Sigmoid colon (tissue), 6 donors: ENCODE measurements at regions not wholly inside any gene's neighbourhood (a gene's known extent, or its start where the extent isn't known, plus 50 kb on each side); places are given as distances from the start of the nearest gene placed in this dataset.

Experiments
- DNase-seq: peaks from one replicate; pipeline ENCODE4 v3.0.0-alpha.2; 2019
- H3K27ac ChIP-seq, 4 donors: fragments of 200-600 bp; sonication (generic); one replicate each; pipeline ENCODE4 v1.5.1; 2016 to 2019; ENCODE audit warnings: mild to moderate bottlenecking in 1 of 4
- H3K27me3 ChIP-seq, 3 donors: fragments of 200-600 bp; sonication (generic); one replicate each; pipeline ENCODE4 v1.5.1; 2019; ENCODE audit warnings: mild to moderate bottlenecking in 1 of 3
- H3K36me3 ChIP-seq, 4 donors: fragments of 200-600 bp; sonication (generic); one replicate each; pipeline ENCODE4 v1.5.1; 2016 to 2019
- H3K4me1 ChIP-seq, 4 donors: fragments of 200-600 bp; sonication (generic); one replicate each; pipeline ENCODE4 v1.5.1; 2017 to 2019
- H3K4me3 ChIP-seq, 4 donors: fragments of 200-600 bp; sonication (generic); one replicate each; pipeline ENCODE4 v1.5.1; 2017 to 2019; ENCODE audit warnings: mild to moderate bottlenecking in 2 of 4, moderate library complexity in 1 of 4
- H3K9me3 ChIP-seq, 4 donors: fragments of 200-600 bp in 3 of 4; sonication (generic) in 3 of 4; one replicate each; pipeline versions ENCODE4 v1.5.1 to v1.6.1; 2013 to 2019
- EP300 ChIP-seq, 4 donors: sonication (generic); formaldehyde crosslinking; IDR thresholded peaks; one replicate each; pipeline ENCODE4 v1.6.1; 2017; ENCODE audit warnings: antibody characterized with exemption in 4 of 4
- POLR2A ChIP-seq, 2 donors: fragments of 450-650 bp; IDR thresholded peaks; one replicate each; pipeline ENCODE4 v1.6.1; 2016; ENCODE audit warnings: antibody characterized with exemption in 2 of 2, mild to moderate bottlenecking in 2 of 2, moderate library complexity in 2 of 2
- POLR2AphosphoS5 ChIP-seq, 4 donors: sonication (generic); formaldehyde crosslinking; IDR thresholded peaks; one replicate each; pipeline ENCODE4 v1.6.1; 2017; ENCODE audit warnings: antibody characterized with exemption in 4 of 4
- WGBS, 2 donors: extraction: QIAGEN DNeasy Blood & Tissue Kit; methylation state at CpG; one replicate each; pipeline ENCODE4 v1.1.7; 2013; 5-methylcytosine and 5-hydroxymethylcytosine counted together
- intact Hi-C: fragments of 100-400 bp; cut with DNase I; formaldehyde crosslinking; loops from one replicate; pipeline ENCODE4 v1.15.1; 2023
- TF ChIP-seq, protein P1 (sequence below), 4 experiments: fragments of 450-650 bp in 3 of 4; fragments of 200-600 bp in 1 of 4; IDR thresholded peaks; one replicate each; pipeline ENCODE4 v1.5.1; 2016 to 2019; ENCODE audit warnings: antibody characterized with exemption in 4 of 4, mild to moderate bottlenecking in 3 of 4, moderate library complexity in 2 of 4
- donor health status: healthy with polysubstance abuse.
- donor health status: healthy.

DNA sequence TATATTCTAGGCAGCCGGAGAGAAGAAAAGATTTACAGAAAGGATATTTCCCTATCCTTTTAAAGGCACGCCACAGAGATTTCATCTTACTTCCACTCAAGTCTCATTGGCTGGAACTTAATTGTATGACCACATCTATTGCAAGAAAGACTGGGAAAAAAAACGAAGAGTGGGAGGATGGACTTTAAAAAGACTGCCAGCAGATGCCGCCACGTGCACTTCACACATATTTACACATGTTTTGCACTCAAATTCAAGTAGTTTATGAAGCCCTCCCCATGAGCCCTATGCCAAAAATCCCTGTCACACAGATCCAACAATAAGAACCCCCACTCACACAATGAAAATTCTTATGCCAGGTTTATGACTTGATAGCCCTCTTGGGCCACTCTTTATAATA, 138.5 kb upstream of the TYRP1 start:
- H3K36me3 ChIP-seq, result no peaks in the 10 kb centered on the region
- H3K27me3 ChIP-seq, result no peaks in the 10 kb centered on the region
- no peak overlapping the region for H3K4me3 ChIP-seq
- intact Hi-C loops, result no loop called here
- no peak for DNase-seq
- H3K9me3 ChIP-seq, result no peaks in the 10 kb centered on the region
- WGBS, 2 donors, result 46 to 51% methylated on average over 5 of the region's 5 CpGs
- no peak overlapping the region for H3K27ac ChIP-seq
- TF ChIP-seq POLR2AphosphoS5 (IDR thresholded peaks at IDR 0.05) (no peak), POLR2A (IDR thresholded peaks at IDR 0.05) (no peak), EP300 (IDR thresholded peaks at IDR 0.05) (no peak)
- TF ChIP-seq, protein P1, sequence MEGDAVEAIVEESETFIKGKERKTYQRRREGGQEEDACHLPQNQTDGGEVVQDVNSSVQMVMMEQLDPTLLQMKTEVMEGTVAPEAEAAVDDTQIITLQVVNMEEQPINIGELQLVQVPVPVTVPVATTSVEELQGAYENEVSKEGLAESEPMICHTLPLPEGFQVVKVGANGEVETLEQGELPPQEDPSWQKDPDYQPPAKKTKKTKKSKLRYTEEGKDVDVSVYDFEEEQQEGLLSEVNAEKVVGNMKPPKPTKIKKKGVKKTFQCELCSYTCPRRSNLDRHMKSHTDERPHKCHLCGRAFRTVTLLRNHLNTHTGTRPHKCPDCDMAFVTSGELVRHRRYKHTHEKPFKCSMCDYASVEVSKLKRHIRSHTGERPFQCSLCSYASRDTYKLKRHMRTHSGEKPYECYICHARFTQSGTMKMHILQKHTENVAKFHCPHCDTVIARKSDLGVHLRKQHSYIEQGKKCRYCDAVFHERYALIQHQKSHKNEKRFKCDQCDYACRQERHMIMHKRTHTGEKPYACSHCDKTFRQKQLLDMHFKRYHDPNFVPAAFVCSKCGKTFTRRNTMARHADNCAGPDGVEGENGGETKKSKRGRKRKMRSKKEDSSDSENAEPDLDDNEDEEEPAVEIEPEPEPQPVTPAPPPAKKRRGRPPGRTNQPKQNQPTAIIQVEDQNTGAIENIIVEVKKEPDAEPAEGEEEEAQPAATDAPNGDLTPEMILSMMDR (IDR thresholded peaks at IDR 0.05), result no peak
- H3K4me1 ChIP-seq, result no peaks in the 10 kb centered on the region

GRCh38 chr9:12566404-12567090, 126.6 kb upstream of the TYRP1 start:
- intact Hi-C loops, result no loop called here
- no peak for DNase-seq
- no peak overlapping the region for H3K27ac ChIP-seq
- TF ChIP-seq EP300 (IDR thresholded peaks at IDR 0.05), result no peak
- TF ChIP-seq, protein P1 (IDR thresholded peaks at IDR 0.05), result no peak
- no peak for TF ChIP-seq POLR2A (IDR thresholded peaks at IDR 0.05)
- no peak for TF ChIP-seq POLR2AphosphoS5 (IDR thresholded peaks at IDR 0.05)
- WGBS, 2 donors, result 78 to 90% methylated on average over 5 of the region's 5 CpGs
- H3K4me1 ChIP-seq, result no peaks in the 10 kb centered on the region
- no peaks in the 10 kb centered on the region for H3K27me3 ChIP-seq
- no peaks in the 10 kb centered on the region for H3K36me3 ChIP-seq
- H3K9me3 ChIP-seq, result no peaks in the 10 kb centered on the region
- H3K4me3 ChIP-seq, result no peak overlapping the region

GRCh38 chr9:12584656-12585522, 108.3 kb upstream of the TYRP1 start:
- intact Hi-C loops, result no loop called here
- H3K4me1 ChIP-seq, result no peaks in the 10 kb centered on the region
- no peaks in the 10 kb centered on the region for H3K36me3 ChIP-seq
- H3K27me3 ChIP-seq, result no peaks in the 10 kb centered on the region
- whole genome bisulfite sequencing, 2 donors, result 92 to 93% methylated on average over 3 of the region's 3 CpGs
- H3K4me3 ChIP-seq, result no peak overlapping the region
- DNase-seq, result no peak
- no peaks in the 10 kb centered on the region for H3K9me3 ChIP-seq
- no peak for TF ChIP-seq POLR2AphosphoS5 (IDR thresholded peaks at IDR 0.05)
- TF ChIP-seq POLR2A (IDR thresholded peaks at IDR 0.05), result no peak
- TF ChIP-seq, protein P1 (IDR thresholded peaks at IDR 0.05), result no peak
- TF ChIP-seq EP300 (IDR thresholded peaks at IDR 0.05), result no peak
- H3K27ac ChIP-seq, result no peak overlapping the region

GRCh38 chr9:12595400-12595799, 97.8 kb upstream of the TYRP1 start:
- intact Hi-C loops, result no loop called here
- no peaks in the 10 kb centered on the region for H3K4me1 ChIP-seq
- no peak overlapping the region for H3K27ac ChIP-seq
- WGBS, 2 donors, result 82 to 88% methylated on average over 3 of the region's 3 CpGs
- H3K27me3 ChIP-seq, result no peaks in the 10 kb centered on the region
- TF ChIP-seq EP300 (IDR thresholded peaks at IDR 0.05) (no peak), POLR2A (IDR thresholded peaks at IDR 0.05) (no peak), POLR2AphosphoS5 (IDR thresholded peaks at IDR 0.05) (no peak)
- TF ChIP-seq, protein P1 (IDR thresholded peaks at IDR 0.05), result no peak
- DNase-seq, result no peak
- H3K36me3 ChIP-seq, result no peaks in the 10 kb centered on the region
- no peak overlapping the region for H3K4me3 ChIP-seq
- H3K9me3 ChIP-seq, result no peaks in the 10 kb centered on the region
